ENCODE measurements at regions not wholly inside any gene's neighbourhood (a gene's known extent, or its start where the extent isn't known, plus 50 kb on each side); places are given as distances from the start of the nearest gene placed in this dataset.
"Not testable (repeated sequence)": the region's sequence is repeated elsewhere in the genome, so short reads cannot be mapped to it uniquely, and the experiment has no call there.

GRCh38 chr5:23895614-23896013 is 388.2 kb downstream of the PRDM9 start:
- no peak for TF ChIP-seq CTCF (IDR thresholded peaks at IDR 0.05; ENCODE audit: low read depth, low read length, missing control alignments)
- DNase-seq (ENCODE audit: low read depth): no peak
- no peak overlapping the region for H3K4me3 ChIP-seq (ENCODE audit: low read depth, low read length)

GRCh38 chr5:23930985-23931384 is 423.6 kb downstream of the PRDM9 start:
- no peak for DNase-seq (ENCODE audit: low read depth)
- no peak overlapping the region for H3K4me3 ChIP-seq (ENCODE audit: low read depth, low read length)
- TF ChIP-seq CTCF (IDR thresholded peaks at IDR 0.05; ENCODE audit: low read depth, low read length, missing control alignments): no peak

- not testable (repeated sequence) for DNase-seq (ENCODE audit: low read depth); H3K4me3 ChIP-seq (ENCODE audit: low read depth, low read length)
These were observed 444.0 kb downstream of the PRDM9 start for GRCh38 chr5:23951261-23951928.

- TF ChIP-seq CTCF (IDR thresholded peaks at IDR 0.05; ENCODE audit: low read depth, low read length, missing control alignments): no peak
These were observed 456.0 kb downstream of the PRDM9 start for GRCh38 chr5:23963449-23963848.

GRCh38 chr5:23977365-23977764 is 470.0 kb downstream of the PRDM9 start:
- TF ChIP-seq CTCF (IDR thresholded peaks at IDR 0.05; ENCODE audit: low read depth, low read length, missing control alignments): no peak
- no peak overlapping the region for H3K4me3 ChIP-seq (ENCODE audit: low read depth, low read length)
- DNase-seq (ENCODE audit: low read depth): no peak

More at GRCh38 chr5:23963449-23963848, 456.0 kb downstream of the PRDM9 start:
- no peak overlapping the region for H3K4me3 ChIP-seq (ENCODE audit: low read depth, low read length)
- no peak for DNase-seq (ENCODE audit: low read depth)

GRCh38 chr5:23977997-23978396 is 470.6 kb downstream of the PRDM9 start:
- H3K4me3 ChIP-seq (ENCODE audit: low read depth, low read length): no peak overlapping the region
- peak; percentile 41 for TF ChIP-seq CTCF (IDR thresholded peaks at IDR 0.05; ENCODE audit: low read depth, low read length, missing control alignments)
- DNase-seq (ENCODE audit: low read depth): no peak

GRCh38 chr5:23991406-23991805 is 484.0 kb downstream of the PRDM9 start:
- DNase-seq (ENCODE audit: low read depth): no peak
- TF ChIP-seq CTCF (IDR thresholded peaks at IDR 0.05; ENCODE audit: low read depth, low read length, missing control alignments): no peak
- no peak overlapping the region for H3K4me3 ChIP-seq (ENCODE audit: low read depth, low read length)

All from GM12864 (cell line).